Nephron progenitor cell (in vitro differentiated cells): ENCODE measurements at regions not wholly inside any gene's neighbourhood (a gene's known extent, or its start where the extent isn't known, plus 50 kb on each side); places are given as distances from the start of the nearest gene placed in this dataset.

Experiments used
- DNase-seq: peaks from one replicate; pipeline ENCODE4 v3.0.0; 2021
- H3K27ac Mint-ChIP-seq: 2 replicates; pipeline ENCODE4 v1.8.0; 2021; ENCODE audit warnings: mild to moderate bottlenecking, moderate library complexity, mixed read lengths
- H3K27me3 Mint-ChIP-seq: 2 replicates; pipeline ENCODE4 v1.8.0; 2021; ENCODE audit warnings: mild to moderate bottlenecking, low read depth, mixed read lengths; ENCODE audit not compliant: poor library complexity
- H3K36me3 Mint-ChIP-seq: 2 replicates; pipeline ENCODE4 v1.8.0; 2021; ENCODE audit warnings: low read depth, mixed read lengths
- H3K4me1 Mint-ChIP-seq: 2 replicates; pipeline ENCODE4 v1.8.0; 2021; ENCODE audit warnings: mixed read lengths
- H3K4me3 Mint-ChIP-seq: 2 replicates; pipeline ENCODE4 v1.8.0; 2021; ENCODE audit warnings: mild to moderate bottlenecking, moderate library complexity, mixed read lengths
- H3K9me3 Mint-ChIP-seq: 2 replicates; pipeline ENCODE4 v1.8.0; 2021; ENCODE audit warnings: mild to moderate bottlenecking, moderate library complexity, mixed read lengths
- TF ChIP-seq, protein P1 (sequence below): fragments of 200-600 bp; sonication (generic); IDR thresholded peaks from 2 replicates; pipeline ENCODE4 v1.5.0; 2021; ENCODE audit warnings: antibody characterized with exemption

- Mint-ChIP-seq H3K9me3 (no peaks in the 10 kb centered on the region), H3K36me3 (no peaks in the 10 kb centered on the region), H3K4me3 (no peak overlapping the region), H3K27me3 (peaks cover 3% of the 10 kb centered on the region), H3K27ac (no peak overlapping the region), H3K4me1 (no peaks in the 10 kb centered on the region)
- TF ChIP-seq, protein P1, sequence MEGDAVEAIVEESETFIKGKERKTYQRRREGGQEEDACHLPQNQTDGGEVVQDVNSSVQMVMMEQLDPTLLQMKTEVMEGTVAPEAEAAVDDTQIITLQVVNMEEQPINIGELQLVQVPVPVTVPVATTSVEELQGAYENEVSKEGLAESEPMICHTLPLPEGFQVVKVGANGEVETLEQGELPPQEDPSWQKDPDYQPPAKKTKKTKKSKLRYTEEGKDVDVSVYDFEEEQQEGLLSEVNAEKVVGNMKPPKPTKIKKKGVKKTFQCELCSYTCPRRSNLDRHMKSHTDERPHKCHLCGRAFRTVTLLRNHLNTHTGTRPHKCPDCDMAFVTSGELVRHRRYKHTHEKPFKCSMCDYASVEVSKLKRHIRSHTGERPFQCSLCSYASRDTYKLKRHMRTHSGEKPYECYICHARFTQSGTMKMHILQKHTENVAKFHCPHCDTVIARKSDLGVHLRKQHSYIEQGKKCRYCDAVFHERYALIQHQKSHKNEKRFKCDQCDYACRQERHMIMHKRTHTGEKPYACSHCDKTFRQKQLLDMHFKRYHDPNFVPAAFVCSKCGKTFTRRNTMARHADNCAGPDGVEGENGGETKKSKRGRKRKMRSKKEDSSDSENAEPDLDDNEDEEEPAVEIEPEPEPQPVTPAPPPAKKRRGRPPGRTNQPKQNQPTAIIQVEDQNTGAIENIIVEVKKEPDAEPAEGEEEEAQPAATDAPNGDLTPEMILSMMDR, result no peak
- no peak for DNase-seq
Measured at GRCh38 chr7:88700725-88701124, 58.8 kb upstream of the ZNF804B start.

DNA sequence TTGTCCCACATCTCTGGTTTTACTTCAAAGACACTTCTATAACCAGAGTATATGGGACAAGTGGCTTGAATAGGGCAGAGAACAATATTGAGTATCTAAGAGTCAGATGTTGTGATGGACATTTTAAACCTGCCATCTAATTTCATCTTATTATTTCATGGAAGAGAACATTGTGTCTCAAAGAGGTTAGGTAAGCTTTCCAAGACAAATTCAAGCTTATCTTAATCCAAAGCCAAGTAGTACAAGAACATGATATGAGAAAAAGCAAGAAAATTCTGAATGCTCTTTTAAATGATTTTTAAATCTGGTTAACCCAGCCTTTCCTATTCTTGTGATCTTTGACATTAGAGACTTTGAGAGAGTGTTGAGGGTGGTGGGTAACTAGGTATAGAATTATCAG is 65.3 kb upstream of the ZNF804B start:
- Mint-ChIP-seq H3K27me3 (no peaks in the 10 kb centered on the region), H3K36me3 (no peaks in the 10 kb centered on the region), H3K27ac (no peak overlapping the region), H3K4me1 (no peaks in the 10 kb centered on the region), H3K4me3 (no peak overlapping the region), H3K9me3 (no peaks in the 10 kb centered on the region)
- DNase-seq, result no peak
- TF ChIP-seq, protein P1, result no peak

DNA sequence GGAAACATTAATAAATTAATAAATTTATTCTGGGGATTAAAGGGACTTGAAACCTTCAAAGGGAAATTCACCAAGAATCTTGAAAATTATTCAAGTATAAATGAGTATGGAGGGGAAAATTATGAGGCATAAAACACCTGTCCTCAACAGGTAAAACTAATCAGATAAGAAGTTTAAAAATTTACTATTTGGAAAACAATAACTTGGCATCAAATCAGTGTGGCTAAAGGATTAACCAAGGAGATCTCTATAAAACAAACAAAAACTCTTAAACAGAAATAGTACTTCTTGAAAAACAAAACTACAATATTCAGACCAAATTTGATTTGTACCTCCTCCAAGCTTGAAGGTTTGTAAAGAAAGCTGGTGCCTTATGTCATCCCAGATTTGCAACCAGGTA is 66.4 kb upstream of the ZNF804B start:
- Mint-ChIP-seq H3K9me3 (no peaks in the 10 kb centered on the region), H3K4me3 (no peak overlapping the region), H3K27me3 (no peaks in the 10 kb centered on the region), H3K4me1 (no peaks in the 10 kb centered on the region), H3K36me3 (no peaks in the 10 kb centered on the region), H3K27ac (no peak overlapping the region)
- TF ChIP-seq, protein P1, result no peak
- no peak for DNase-seq

- no peak overlapping the region for H3K27ac Mint-ChIP-seq
- no peaks in the 10 kb centered on the region for H3K9me3 Mint-ChIP-seq
- DNase-seq, result no peak
- no peaks in the 10 kb centered on the region for H3K4me1 Mint-ChIP-seq
- no peaks in the 10 kb centered on the region for H3K27me3 Mint-ChIP-seq
- H3K4me3 Mint-ChIP-seq, result no peak overlapping the region
- no peaks in the 10 kb centered on the region for H3K36me3 Mint-ChIP-seq
- TF ChIP-seq, protein P1, result no peak
Measured at GRCh38 chr7:88692493-88692892, 67.0 kb upstream of the ZNF804B start.

DNA sequence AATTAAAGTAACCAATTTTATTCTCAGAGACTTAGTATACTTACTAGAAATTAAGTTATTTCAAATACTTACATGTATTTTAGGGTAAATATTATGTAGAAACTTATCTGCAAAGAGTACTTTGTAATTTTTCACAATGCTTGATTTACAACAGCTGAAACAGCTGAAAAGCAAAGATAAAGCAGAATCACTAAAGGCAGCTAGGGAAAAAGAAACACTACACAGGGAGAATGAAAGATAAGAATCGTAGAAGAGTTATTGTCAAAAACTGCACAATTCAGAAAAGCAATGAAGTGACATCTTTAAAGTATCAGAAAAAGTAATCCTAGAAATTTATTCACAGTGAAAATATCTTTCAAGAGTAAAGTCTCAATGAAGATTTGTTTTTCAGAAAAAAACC is 69.7 kb upstream of the ZNF804B start:
- H3K4me1 Mint-ChIP-seq, result no peaks in the 10 kb centered on the region
- H3K36me3 Mint-ChIP-seq, result no peaks in the 10 kb centered on the region
- TF ChIP-seq, protein P1, result no peak
- H3K27me3 Mint-ChIP-seq, result no peaks in the 10 kb centered on the region
- no peak overlapping the region for H3K4me3 Mint-ChIP-seq
- H3K27ac Mint-ChIP-seq, result no peak overlapping the region
- no peaks in the 10 kb centered on the region for H3K9me3 Mint-ChIP-seq
- no peak for DNase-seq

- no peaks in the 10 kb centered on the region for H3K4me1 Mint-ChIP-seq
- H3K27me3 Mint-ChIP-seq, result no peaks in the 10 kb centered on the region
- H3K4me3 Mint-ChIP-seq, result no peak overlapping the region
- no peak for DNase-seq
- TF ChIP-seq, protein P1, result no peak
- no peaks in the 10 kb centered on the region for H3K36me3 Mint-ChIP-seq
- no peaks in the 10 kb centered on the region for H3K9me3 Mint-ChIP-seq
- no peak overlapping the region for H3K27ac Mint-ChIP-seq
Measured at GRCh38 chr7:88688222-88688621, 71.3 kb upstream of the ZNF804B start.
